GDM1 (cell line): ENCODE measurements at regions not wholly inside any gene's neighbourhood (a gene's known extent, or its start where the extent isn't known, plus 50 kb on each side); places are given as distances from the start of the nearest gene placed in this dataset.
"Not testable (repeated sequence)": the region's sequence is repeated elsewhere in the genome, so short reads cannot be mapped to it uniquely, and the experiment has no call there.

Source experiments
- DNase-seq: peaks from one replicate; lab custom pipeline; 2025; lab: John Stamatoyannopoulos, UW

DNA sequence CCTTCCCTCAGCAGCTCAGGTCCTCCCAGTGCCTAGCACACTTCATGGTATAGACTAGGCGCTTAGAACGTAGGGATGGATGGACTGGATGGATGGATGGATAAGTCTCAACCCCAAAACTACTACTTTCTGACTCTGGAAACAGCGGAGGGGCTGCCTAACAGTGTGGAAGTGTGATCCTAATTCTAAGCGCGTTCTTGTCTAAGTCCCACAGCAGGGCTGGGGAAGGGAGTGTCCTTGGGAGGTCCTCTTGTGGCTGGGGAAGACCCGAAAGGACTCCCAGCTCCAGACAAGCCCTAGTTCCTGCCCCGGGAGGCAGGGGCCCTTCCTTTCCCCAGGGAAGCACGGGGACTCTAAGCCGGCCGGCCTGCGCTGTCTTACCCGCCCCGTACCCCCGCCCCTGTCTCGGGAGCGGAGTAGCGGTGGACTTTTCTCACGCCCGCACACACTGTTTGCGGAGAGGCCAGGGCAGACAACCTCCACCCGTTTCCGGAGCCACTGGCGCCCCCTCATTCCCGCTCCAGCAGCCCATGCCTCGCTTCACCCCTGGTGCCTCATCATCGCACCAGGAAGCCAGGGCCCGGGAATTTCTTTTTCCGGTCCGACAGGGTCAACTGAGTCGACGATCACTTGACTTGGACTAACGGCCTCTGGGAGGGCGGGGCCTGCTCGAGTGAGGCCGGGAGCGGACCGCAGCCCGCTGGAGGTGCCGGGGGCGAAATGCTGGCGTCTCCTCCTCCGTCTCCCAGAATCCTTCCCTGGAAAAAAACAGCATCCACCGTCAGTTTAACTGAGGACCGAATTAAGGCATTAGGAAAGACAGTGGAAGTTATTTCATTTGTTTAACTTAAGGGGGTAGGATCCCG lies 133.3 kb downstream of the TBC1D2B start:
- DNase-seq: no peak

DNA sequence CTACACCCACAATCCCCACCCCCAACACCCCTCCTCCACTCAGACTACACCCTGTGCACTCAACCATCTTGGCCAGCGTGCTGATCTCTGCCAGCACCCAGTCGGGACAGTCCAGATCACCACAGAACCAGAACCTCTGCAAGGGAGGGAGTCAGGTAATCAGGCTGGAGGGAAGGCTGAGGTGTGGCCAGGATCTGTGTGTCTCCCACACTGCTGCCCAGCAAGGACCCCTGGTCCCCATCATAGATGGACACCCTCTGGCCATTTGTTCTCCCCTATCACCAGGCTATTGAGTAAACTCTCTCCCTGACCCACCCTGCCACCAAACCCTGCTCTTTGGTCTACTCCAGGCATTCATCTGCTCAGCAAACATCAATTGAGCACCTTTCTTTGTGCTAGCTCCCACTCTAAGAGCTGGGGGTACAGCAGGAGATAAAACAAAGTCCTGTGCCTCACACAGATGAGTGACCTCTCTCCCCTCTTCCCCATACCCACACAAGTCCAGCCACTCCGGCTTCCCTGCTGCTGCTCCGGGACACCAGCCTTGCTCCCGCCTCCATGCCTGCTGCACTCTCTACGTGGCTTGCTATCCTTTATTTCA lies 134.8 kb downstream of the TBC1D2B start:
- no peak for DNase-seq

- not testable (repeated sequence) for DNase-seq
Observed at GRCh38 chr15:77941090-77941827, 136.3 kb downstream of the TBC1D2B start.

GRCh38 chr15:77940381-77940947 lies 137.0 kb downstream of the TBC1D2B start:
- no peak for DNase-seq

GRCh38 chr15:77939851-77940250 lies 137.7 kb downstream of the TBC1D2B start:
- no peak for DNase-seq

- DNase-seq: not testable (repeated sequence)
Observed at GRCh38 chr15:77939026-77939425, 138.5 kb downstream of the TBC1D2B start.

DNA sequence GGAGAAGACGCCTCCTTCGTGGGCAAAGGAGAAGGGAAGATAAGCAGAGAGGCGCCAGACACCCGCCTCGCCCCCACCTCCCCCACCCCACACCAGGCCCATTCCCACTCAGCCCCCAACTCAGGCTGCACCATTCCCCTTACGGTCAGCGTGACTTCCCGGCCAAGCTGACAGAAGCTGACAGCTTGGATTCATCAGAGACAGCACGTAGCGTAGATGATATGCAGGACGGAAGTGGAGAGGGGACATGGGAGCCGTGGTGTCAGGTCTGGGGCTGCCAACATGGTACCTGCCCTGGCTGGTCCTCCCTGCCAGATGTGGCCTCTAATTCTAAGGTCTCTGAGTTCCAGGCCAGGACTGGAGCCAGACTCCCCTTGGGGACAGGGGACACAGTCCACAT lies 139.0 kb downstream of the TBC1D2B start:
- not testable (repeated sequence) for DNase-seq

DNA sequence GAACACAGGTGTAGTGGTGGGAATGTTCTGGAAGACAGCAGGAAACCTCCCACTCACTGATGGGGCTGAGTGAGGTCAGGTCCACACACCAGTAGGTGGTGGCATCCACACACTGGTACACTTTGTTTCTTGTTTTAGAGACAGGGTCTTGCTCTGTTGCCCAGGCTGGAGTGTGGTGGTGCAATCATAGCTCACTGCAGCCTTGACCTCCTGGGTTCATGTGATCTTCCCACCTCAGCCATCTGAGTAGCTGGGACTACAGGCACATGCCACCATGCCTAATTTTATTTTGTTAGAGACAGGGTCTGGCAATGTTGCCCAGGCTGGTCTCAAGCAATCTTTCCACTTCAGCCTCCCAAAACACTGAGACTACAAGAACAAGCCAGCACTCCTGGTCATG lies 140.9 kb downstream of the TBC1D2B start:
- DNase-seq: not testable (repeated sequence)

GRCh38 chr15:77934516-77934915 lies 143.0 kb downstream of the TBC1D2B start:
- not testable (repeated sequence) for DNase-seq

DNA sequence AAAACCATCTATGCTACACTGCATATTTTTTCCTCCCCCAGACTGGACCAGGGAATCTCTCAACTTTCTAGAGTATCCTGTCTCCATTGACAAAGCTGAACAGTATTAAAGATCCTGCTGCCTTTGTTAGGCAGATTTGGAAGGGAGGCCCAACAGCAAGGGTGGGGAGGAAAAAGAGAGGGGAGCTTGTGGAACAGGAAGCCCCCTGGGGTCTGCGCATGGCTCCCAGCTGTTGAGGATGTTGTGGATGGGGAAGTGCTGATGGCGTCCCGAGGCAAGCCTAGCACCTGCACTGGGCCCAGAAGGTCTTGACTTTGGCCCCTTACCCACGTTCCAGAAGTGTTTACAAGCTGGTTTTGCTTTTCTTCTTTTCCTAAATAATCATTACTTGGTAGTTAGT lies 146.6 kb downstream of the TBC1D2B start:
- not testable (repeated sequence) for DNase-seq

DNA sequence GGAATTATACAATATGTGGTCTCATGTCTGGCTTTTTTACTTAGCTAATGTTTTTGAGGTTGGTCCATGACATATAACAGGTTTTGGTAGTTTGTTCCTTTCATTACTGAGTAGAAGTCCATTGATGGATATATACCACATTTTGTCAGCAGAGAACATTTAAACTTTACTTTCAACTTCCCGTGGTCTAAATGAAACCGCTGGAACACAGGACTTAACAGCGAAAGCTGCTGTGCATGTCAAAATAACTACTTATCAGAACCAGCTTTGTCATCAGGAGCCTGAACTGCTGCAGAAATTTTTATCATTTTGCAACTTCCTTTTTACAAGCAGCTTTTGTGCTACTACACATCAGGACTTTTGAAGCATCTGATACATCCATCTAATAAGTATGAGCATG lies 147.0 kb downstream of the TBC1D2B start:
- not testable (repeated sequence) for DNase-seq

DNA sequence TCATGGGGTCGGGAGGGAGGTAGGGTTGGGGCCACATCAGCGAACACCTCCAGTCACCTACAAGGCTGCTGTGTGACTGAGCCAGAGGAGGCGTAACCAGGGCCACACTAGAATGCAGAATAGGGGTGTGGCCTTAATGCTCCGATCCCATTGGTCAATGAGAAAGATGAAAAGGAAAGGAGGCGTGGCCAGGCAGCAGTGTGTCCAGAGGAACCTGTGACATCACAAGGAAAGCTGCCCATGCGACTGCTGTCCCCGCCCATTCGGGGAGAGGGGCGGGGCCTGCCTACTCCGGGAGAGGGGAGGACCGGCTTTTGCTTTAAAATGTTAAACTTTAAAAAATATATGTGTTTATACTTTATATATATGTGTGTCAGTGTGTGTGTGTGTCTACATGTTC lies 150.7 kb downstream of the TBC1D2B start:
- DNase-seq: not testable (repeated sequence)

DNA sequence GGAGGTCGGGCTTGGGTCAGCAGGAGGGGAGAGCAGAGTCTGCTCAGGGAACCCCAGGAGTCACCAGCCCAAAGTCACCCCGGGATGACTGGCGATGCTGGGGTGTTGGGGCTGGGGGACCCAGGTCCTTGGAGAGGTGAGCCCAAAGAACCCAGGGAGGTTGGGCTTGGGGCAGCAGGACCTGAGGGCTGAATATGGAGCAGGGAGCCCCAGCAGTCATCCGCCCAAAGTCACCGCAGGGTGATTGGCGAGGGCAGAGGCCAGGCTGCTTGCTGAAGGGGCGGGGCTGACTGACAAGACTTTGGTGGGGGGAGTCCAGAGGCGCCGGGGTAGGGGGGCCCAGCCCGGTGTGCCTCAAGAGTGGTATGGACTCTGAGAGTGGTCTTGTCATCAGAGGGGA lies 151.2 kb downstream of the TBC1D2B start:
- DNase-seq: not testable (repeated sequence)

GRCh38 chr15:77925101-77925500 lies 152.4 kb downstream of the TBC1D2B start:
- not testable (repeated sequence) for DNase-seq

- no peak for DNase-seq
Observed at GRCh38 chr15:77921664-77922063, 155.8 kb downstream of the TBC1D2B start.

- DNase-seq: not testable (repeated sequence)
Observed at GRCh38 chr15:77916966-77917635, 160.4 kb downstream of the TBC1D2B start.

GRCh38 chr15:77915961-77916330 lies 161.6 kb downstream of the TBC1D2B start:
- DNase-seq: not testable (repeated sequence)

DNA sequence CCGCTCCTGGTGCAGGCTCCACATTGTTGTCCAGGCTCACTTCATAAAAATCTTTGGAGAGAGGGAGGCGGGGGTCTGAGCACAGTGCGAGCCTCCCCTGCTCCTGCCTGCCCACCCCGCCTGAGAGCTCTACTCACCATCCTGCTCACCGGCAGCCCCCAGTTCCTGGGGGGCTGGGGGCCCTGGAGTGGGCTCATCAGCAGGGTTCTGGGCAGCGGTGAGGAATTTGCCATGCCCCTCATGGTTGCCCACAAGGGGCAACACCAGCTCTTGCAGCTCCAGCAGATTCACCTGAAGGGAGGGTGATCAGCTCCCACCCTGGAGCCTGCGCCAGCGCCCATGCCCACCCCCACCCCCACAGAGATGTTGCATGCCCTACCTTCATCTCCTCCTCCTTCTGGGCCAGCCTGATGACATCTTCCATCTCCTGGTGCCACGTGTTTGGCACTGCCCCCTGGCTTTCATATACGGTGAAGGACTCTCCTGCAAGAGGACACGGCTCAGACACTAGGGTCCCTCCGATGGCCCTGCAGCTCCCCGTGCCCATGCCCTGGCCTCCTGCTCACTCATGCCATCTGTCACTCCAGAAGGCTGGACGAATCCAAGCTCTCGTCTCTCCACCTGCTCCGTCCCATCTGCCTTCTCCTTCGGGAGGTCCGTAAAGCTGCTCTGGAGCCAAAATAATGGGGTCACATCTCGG lies 162.1 kb downstream of the TBC1D2B start:
- DNase-seq: no peak

DNA sequence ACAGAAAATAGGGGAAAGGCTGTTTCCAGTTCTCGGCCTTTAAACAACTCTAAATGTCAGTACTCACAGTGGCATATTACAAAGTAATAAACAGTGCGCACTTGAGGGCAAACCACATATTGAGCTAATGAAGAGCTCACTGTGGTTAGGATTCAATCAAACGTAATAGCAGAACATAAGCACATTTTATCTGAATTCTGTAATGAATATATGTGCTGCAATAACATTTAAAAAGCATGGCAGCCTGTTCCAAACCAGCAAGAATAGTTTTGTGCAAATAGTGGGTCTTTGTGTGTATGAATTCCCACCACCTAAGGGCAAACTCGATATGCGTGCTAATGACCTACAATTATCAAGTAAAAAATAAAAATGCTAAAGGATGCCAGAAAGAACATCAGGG lies 163.0 kb downstream of the TBC1D2B start:
- DNase-seq: not testable (repeated sequence)

- DNase-seq: peak; percentile 76
Observed at GRCh38 chr15:77910030-77910911, 167.2 kb downstream of the TBC1D2B start.
